ENCODE measurements at regions not wholly inside any gene's neighbourhood (a gene's known extent, or its start where the extent isn't known, plus 50 kb on each side); places are given as distances from the start of the nearest gene placed in this dataset.

DNA sequence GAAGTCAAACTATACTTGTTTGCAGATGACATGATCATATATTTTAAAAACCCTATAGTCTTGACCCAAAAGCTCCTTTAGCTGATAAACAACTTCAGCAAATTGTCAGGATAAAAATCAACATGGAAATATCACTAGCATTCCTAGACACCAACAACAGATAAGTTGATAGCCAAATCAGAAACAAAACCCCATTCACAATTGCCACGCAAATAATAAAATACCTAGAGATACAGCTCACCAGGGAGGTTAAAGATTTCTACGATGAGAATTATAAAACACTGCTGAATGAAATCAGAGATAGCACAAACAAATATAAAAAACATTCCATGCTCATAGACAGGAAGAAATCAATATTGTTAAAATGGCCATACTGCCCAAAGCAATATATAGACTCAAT, 605.0 kb upstream of the GRIA3 start:
- Histone ChIP-seq H3K4me1 (no peaks in the 10 kb centered on the region), H3K9me3 (no peaks in the 10 kb centered on the region; the same call in 2 of the 3 replicates), H3K4me2 (no peak overlapping the region), H3K4me3 (no peak overlapping the region), H3K27ac (no peak overlapping the region)
- ChIA-PET POLR2A (no interaction called here), CTCF (no interaction called here)
- FAIRE-seq: no peak
- TF ChIP-seq, protein P1, sequence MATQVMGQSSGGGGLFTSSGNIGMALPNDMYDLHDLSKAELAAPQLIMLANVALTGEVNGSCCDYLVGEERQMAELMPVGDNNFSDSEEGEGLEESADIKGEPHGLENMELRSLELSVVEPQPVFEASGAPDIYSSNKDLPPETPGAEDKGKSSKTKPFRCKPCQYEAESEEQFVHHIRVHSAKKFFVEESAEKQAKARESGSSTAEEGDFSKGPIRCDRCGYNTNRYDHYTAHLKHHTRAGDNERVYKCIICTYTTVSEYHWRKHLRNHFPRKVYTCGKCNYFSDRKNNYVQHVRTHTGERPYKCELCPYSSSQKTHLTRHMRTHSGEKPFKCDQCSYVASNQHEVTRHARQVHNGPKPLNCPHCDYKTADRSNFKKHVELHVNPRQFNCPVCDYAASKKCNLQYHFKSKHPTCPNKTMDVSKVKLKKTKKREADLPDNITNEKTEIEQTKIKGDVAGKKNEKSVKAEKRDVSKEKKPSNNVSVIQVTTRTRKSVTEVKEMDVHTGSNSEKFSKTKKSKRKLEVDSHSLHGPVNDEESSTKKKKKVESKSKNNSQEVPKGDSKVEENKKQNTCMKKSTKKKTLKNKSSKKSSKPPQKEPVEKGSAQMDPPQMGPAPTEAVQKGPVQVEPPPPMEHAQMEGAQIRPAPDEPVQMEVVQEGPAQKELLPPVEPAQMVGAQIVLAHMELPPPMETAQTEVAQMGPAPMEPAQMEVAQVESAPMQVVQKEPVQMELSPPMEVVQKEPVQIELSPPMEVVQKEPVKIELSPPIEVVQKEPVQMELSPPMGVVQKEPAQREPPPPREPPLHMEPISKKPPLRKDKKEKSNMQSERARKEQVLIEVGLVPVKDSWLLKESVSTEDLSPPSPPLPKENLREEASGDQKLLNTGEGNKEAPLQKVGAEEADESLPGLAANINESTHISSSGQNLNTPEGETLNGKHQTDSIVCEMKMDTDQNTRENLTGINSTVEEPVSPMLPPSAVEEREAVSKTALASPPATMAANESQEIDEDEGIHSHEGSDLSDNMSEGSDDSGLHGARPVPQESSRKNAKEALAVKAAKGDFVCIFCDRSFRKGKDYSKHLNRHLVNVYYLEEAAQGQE (IDR thresholded peaks at IDR 0.05): no peak
- TF ChIP-seq MAZ (IDR thresholded peaks at IDR 0.05; ENCODE audit: borderline replicate concordance, low read depth, low read length) (no peak), NFE2L2 (conservative IDR thresholded peaks at IDR 0.05; ENCODE audit: low read length) (no peak), SMC3 (IDR thresholded peaks at IDR 0.05) (no peak), HDAC2 (IDR thresholded peaks at IDR 0.05) (no peak), RARB (CRISPR knock-in tag; IDR thresholded peaks at IDR 0.05) (no peak), SREBF2 (IDR thresholded peaks at IDR 0.05) (no peak), NPAS2 (CRISPR knock-in tag; IDR thresholded peaks at IDR 0.05; ENCODE audit: borderline replicate concordance) (no peak), HOXB5 (CRISPR knock-in tag; IDR thresholded peaks at IDR 0.05) (no peak), CBX2 (IDR thresholded peaks at IDR 0.05; ENCODE audit: borderline replicate concordance, low read depth) (no peak), KDM5A (IDR thresholded peaks at IDR 0.05) (no peak), CHD4 (IDR thresholded peaks at IDR 0.05; ENCODE audit: borderline replicate concordance) (no peak), FOXS1 (CRISPR knock-in tag; IDR thresholded peaks at IDR 0.05) (no peak), NR3C1 (IDR thresholded peaks at IDR 0.05) (no peak), ZNF302 (CRISPR knock-in tag; IDR thresholded peaks at IDR 0.05) (no peak), RFX5 (IDR thresholded peaks at IDR 0.05) (no peak)
- TF ChIP-seq, protein P2, sequence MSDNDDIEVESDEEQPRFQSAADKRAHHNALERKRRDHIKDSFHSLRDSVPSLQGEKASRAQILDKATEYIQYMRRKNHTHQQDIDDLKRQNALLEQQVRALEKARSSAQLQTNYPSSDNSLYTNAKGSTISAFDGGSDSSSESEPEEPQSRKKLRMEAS (IDR thresholded peaks at IDR 0.05): no peak
- TF ChIP-seq, protein P3, sequence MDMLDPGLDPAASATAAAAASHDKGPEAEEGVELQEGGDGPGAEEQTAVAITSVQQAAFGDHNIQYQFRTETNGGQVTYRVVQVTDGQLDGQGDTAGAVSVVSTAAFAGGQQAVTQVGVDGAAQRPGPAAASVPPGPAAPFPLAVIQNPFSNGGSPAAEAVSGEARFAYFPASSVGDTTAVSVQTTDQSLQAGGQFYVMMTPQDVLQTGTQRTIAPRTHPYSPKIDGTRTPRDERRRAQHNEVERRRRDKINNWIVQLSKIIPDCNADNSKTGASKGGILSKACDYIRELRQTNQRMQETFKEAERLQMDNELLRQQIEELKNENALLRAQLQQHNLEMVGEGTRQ (IDR thresholded peaks at IDR 0.05): no peak
- TF ChIP-seq, protein P4, sequence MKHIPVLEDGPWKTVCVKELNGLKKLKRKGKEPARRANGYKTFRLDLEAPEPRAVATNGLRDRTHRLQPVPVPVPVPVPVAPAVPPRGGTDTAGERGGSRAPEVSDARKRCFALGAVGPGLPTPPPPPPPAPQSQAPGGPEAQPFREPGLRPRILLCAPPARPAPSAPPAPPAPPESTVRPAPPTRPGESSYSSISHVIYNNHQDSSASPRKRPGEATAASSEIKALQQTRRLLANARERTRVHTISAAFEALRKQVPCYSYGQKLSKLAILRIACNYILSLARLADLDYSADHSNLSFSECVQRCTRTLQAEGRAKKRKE (CRISPR knock-in tag; IDR thresholded peaks at IDR 0.05; ENCODE audit: low read depth): no peak
- 21% methylated on average over 2 of the region's 2 CpGs for WGBS (ENCODE audit: missing lambda C conversion rate)
- no peak for ATAC-seq
- no peak for DNase-seq (ENCODE audit: low read depth in 1 of 2, low spot score in 1 of 2)

GRCh38 chrX:122579526-122579925, 604.6 kb upstream of the GRIA3 start:
- no peak overlapping the region for H3K4me3 ChIP-seq
- POLR2A ChIA-PET: no interaction called here
- DNase-seq (ENCODE audit: low read depth in 1 of 2, low spot score in 1 of 2): no peak
- no peak overlapping the region for H3K27ac ChIP-seq
- no peaks in the 10 kb centered on the region; the same call in 2 of the 3 replicates for H3K9me3 ChIP-seq
- FAIRE-seq: peak; percentile 73
- TF ChIP-seq CBX2 (IDR thresholded peaks at IDR 0.05; ENCODE audit: borderline replicate concordance, low read depth): no peak
- no peak for TF ChIP-seq HDAC2 (IDR thresholded peaks at IDR 0.05)
- no peak for TF ChIP-seq ZSCAN20 (CRISPR knock-in tag; IDR thresholded peaks at IDR 0.05)
- no peak for TF ChIP-seq NR3C1 (IDR thresholded peaks at IDR 0.05)
- TF ChIP-seq, protein P4 (CRISPR knock-in tag; IDR thresholded peaks at IDR 0.05; ENCODE audit: low read depth): no peak
- TF ChIP-seq SMC3 (IDR thresholded peaks at IDR 0.05): no peak
- TF ChIP-seq POLR2A (IDR thresholded peaks at IDR 0.05; ENCODE audit: low read length): no peak
- TF ChIP-seq MYC (IDR thresholded peaks at IDR 0.05; ENCODE audit: borderline replicate concordance, low read length): no peak
- TF ChIP-seq MAFK (IDR thresholded peaks at IDR 0.05; ENCODE audit: partially characterized antibody): no peak
- no peak for TF ChIP-seq JUNB (IDR thresholded peaks at IDR 0.05)
- no peak for TF ChIP-seq HEYL (CRISPR knock-in tag; IDR thresholded peaks at IDR 0.05)
- no peak for TF ChIP-seq RFX5 (IDR thresholded peaks at IDR 0.05)
- TF ChIP-seq HOXB13 (CRISPR knock-in tag; IDR thresholded peaks at IDR 0.05; ENCODE audit: low read depth): no peak
- TF ChIP-seq, protein P1 (IDR thresholded peaks at IDR 0.05): no peak
- TF ChIP-seq GATA3 (IDR thresholded peaks at IDR 0.05; ENCODE audit: borderline replicate concordance): no peak
- TF ChIP-seq JUN (IDR thresholded peaks at IDR 0.05): no peak
- no peak for TF ChIP-seq MAZ (IDR thresholded peaks at IDR 0.05; ENCODE audit: borderline replicate concordance, low read depth, low read length)
- TF ChIP-seq RNF2 (IDR thresholded peaks at IDR 0.05; ENCODE audit: borderline replicate concordance, low read depth): no peak
- no peak for TF ChIP-seq KDM5A (IDR thresholded peaks at IDR 0.05)
- ATAC-seq: no peak
- CTCF ChIA-PET: no interaction called here
- 0% methylated on average over 2 of the region's 2 CpGs for WGBS (ENCODE audit: missing lambda C conversion rate)
- H3K4me1 ChIP-seq: no peaks in the 10 kb centered on the region
- no peak overlapping the region for H3K4me2 ChIP-seq
